HepG2 (cell line): ENCODE measurements at regions not wholly inside any gene's neighbourhood (a gene's known extent, or its start where the extent isn't known, plus 50 kb on each side); places are given as distances from the start of the nearest gene placed in this dataset.

Source experiments
- ATAC-seq: fragments of 200-7000 bp; cut with Tn5 transposase; 3 replicates; pipeline ENCODE4 v1.9.1; 2020; ENCODE audit warnings: mild to moderate bottlenecking, moderate library complexity
- BruUV-seq: library from RNA; stranded (reverse); fragments of 400-500 nt; replicated peaks from 2 replicates; lab custom pipeline; 2021; lab: Mats Ljungman, UMichigan
- CTCF ChIA-PET: fragments of 300-600 bp; formaldehyde crosslinking; extraction: SDS; loops from one replicate; lab custom pipeline; 2021; ENCODE audit warnings: low total read pairs, inconsistent platforms, low intra/inter-chr PET ratio; lab: Yijun Ruan, JAX
- POLR2A ChIA-PET: fragments of 350-600 bp; sonication (Branson Sonifier 250); formaldehyde crosslinking; loops from one replicate; lab custom pipeline; 2020; ENCODE audit warnings: antibody characterized with exemption, inconsistent platforms; lab: Yijun Ruan, JAX
- DNase-seq: peaks from one replicate; pipeline ENCODE4 v3.0.0-alpha.2; 2015; ENCODE audit warnings: low spot score
- FAIRE-seq: peaks from 3 replicates; lab custom pipeline; 2011; peaks lifted over from hg19 to GRCh38; lab: Jason Lieb, UNC
- H2AFZ ChIP-seq: one replicate; pipeline ENCODE4 v1.6.1; 2011; ENCODE audit warnings: low read length, inconsistent platforms
- H3K27ac ChIP-seq: fragments of 300-600 bp; 3 replicates; pipeline ENCODE4 v1.8.0; 2011; ENCODE audit warnings: mixed run types, mild to moderate bottlenecking, mixed read lengths, low read length, inconsistent platforms; ENCODE audit not compliant: insufficient read depth; ENCODE audit errors: extremely low read length
- H3K27me3 ChIP-seq, 2 experiments: fragments of 200-600 bp in 1 of 2; 2 replicates in 1 of 2; 3 replicates in 1 of 2; pipeline versions ENCODE4 v1.6.0 to v1.8.0; 2011; ENCODE audit warnings: low read length in 2 of 2, mild to moderate bottlenecking in 2 of 2, moderate library complexity in 2 of 2, inconsistent platforms in 1 of 2; ENCODE audit not compliant: insufficient read depth in 2 of 2, control insufficient read depth in 1 of 2
- H3K36me3 ChIP-seq, 2 experiments: fragments of 200-600 bp in 1 of 2; replicated peaks in 1 of 2; 2 replicates in 1 of 2; 3 replicates in 1 of 2; pipeline versions ENCODE4 v1.5.1 to v1.8.0; 2011; ENCODE audit warnings: low read length in 2 of 2, inconsistent platforms in 1 of 2; ENCODE audit not compliant: insufficient read depth in 2 of 2, control insufficient read depth in 1 of 2
- H3K4me1 ChIP-seq: 2 replicates; pipeline ENCODE4 v1.5.1; 2012; ENCODE audit warnings: low read length, inconsistent platforms; ENCODE audit not compliant: insufficient read depth
- H3K4me2 ChIP-seq: 2 replicates; pipeline ENCODE4 v1.6.0; 2011; ENCODE audit warnings: low read depth, low read length, inconsistent platforms
- H3K4me3 ChIP-seq, 3 experiments: fragments of 200-600 bp in 1 of 3; sonication (generic), shearing (Covaris generic) in 1 of 3; replicated peaks in 1 of 3; 2 replicates each; pipeline ENCODE4 v1.5.1; 2011 to 2016; ENCODE audit warnings: low read length in 3 of 3, inconsistent platforms in 2 of 3, low read depth in 2 of 3, mild to moderate bottlenecking in 2 of 3, control low read depth in 1 of 3, mixed read lengths in 1 of 3; ENCODE audit not compliant: insufficient read depth in 1 of 3
- H3K79me2 ChIP-seq: one replicate; pipeline ENCODE4 v1.6.1; 2011; ENCODE audit warnings: low read length, inconsistent platforms; ENCODE audit not compliant: insufficient read depth
- H3K9ac ChIP-seq: 2 replicates; pipeline ENCODE4 v1.6.0; 2011; ENCODE audit warnings: mild to moderate bottlenecking, low read depth, low read length, inconsistent platforms; ENCODE audit not compliant: insufficient read depth
- H3K9me3 ChIP-seq: 2 replicates; pipeline ENCODE4 v1.5.1; 2012; ENCODE audit warnings: mild to moderate bottlenecking, low read length
- H4K20me1 ChIP-seq: 2 replicates; pipeline ENCODE4 v1.6.0; 2011; ENCODE audit warnings: inconsistent platforms, mild to moderate bottlenecking, low read length, moderate library complexity; ENCODE audit not compliant: insufficient read depth
- ATAD3A ChIP-seq: sonication (generic); formaldehyde crosslinking; IDR thresholded peaks from 2 replicates; pipeline ENCODE4 v1.4.0; 2020; ENCODE audit warnings: missing genetic modification reagents
- BORCS8-MEF2B ChIP-seq: sonication (generic); formaldehyde crosslinking; IDR thresholded peaks from 2 replicates; pipeline ENCODE4 v1.8.0; 2022; ENCODE audit warnings: mild to moderate bottlenecking, missing genetic modification reagents
- CENPT ChIP-seq: sonication (generic); formaldehyde crosslinking; IDR thresholded peaks from 2 replicates; pipeline ENCODE4 v1.8.0; 2022; ENCODE audit warnings: low read depth, mild to moderate bottlenecking, moderate library complexity, missing genetic modification reagents
- KDM4B ChIP-seq: sonication (generic); formaldehyde crosslinking; IDR thresholded peaks from 2 replicates; pipeline ENCODE4 v1.4.0; 2020; ENCODE audit warnings: missing genetic modification reagents
- KDM6A ChIP-seq: IDR thresholded peaks from 2 replicates; pipeline ENCODE4 v1.6.1; 2016; ENCODE audit warnings: low read depth
- SNAPC5 ChIP-seq: sonication (generic); formaldehyde crosslinking; IDR thresholded peaks from 2 replicates; pipeline ENCODE4 v1.8.1; 2023; ENCODE audit warnings: mild to moderate bottlenecking, missing genetic modification reagents, borderline replicate concordance
- YY1 ChIP-seq: IDR thresholded peaks from 2 replicates; pipeline ENCODE4 v1.6.1; 2011; ENCODE audit warnings: low read length, low read depth, moderate library complexity, mild to moderate bottlenecking; ENCODE audit not compliant: insufficient read depth, insufficient replicate concordance
- ZNF446 ChIP-seq: sonication (generic); formaldehyde crosslinking; IDR thresholded peaks from 2 replicates; pipeline ENCODE4 v1.5.0; 2020; ENCODE audit warnings: mild to moderate bottlenecking, missing genetic modification reagents
- ZSCAN31 ChIP-seq: sonication (generic); formaldehyde crosslinking; IDR thresholded peaks from 2 replicates; pipeline ENCODE4 v1.5.0; 2020; ENCODE audit warnings: low read depth, mild to moderate bottlenecking, missing genetic modification reagents
- WGBS: methylation state at CpG from one replicate; pipeline ENCODE4 v1.1.6; 2017; ENCODE audit warnings: low lambda C conversion rate; 5-methylcytosine and 5-hydroxymethylcytosine counted together
- in situ Hi-C: cut with HindIII; loops from 2 replicates; pipeline ENCODE4 v1.10.0; 2017; ENCODE audit warnings: low pct_unique_long_range_greater_than_20kb; ENCODE audit not compliant: extremely low pct_ligation_motif_present
- intact Hi-C: fragments of 100-400 bp; cut with micrococcal nuclease; formaldehyde crosslinking; loops from one replicate; pipeline ENCODE4 v1.10.0; 2022; ENCODE audit not compliant: unreplicated experiment
- TF ChIP-seq, protein P1 (sequence below): sonication (generic); formaldehyde crosslinking; IDR thresholded peaks from 2 replicates; pipeline ENCODE4 v1.4.0; 2020; ENCODE audit warnings: missing genetic modification reagents, borderline replicate concordance
- TF ChIP-seq, protein P2 (sequence below): sonication (generic); formaldehyde crosslinking; conservative IDR thresholded peaks from 2 replicates; pipeline ENCODE4 v1.4.0; 2020; ENCODE audit warnings: missing genetic modification reagents
- TF ChIP-seq, protein P3 (sequence below): sonication (generic); formaldehyde crosslinking; IDR thresholded peaks from 2 replicates; pipeline ENCODE4 v1.4.0; 2020; ENCODE audit warnings: missing genetic modification reagents
- TF ChIP-seq, protein P4 (sequence below): sonication (generic); formaldehyde crosslinking; IDR thresholded peaks from 2 replicates; pipeline ENCODE4 v1.8.0; 2022; ENCODE audit warnings: mild to moderate bottlenecking, missing genetic modification reagents, borderline replicate concordance

GRCh38 chr4:97142893-97143292 is 1000.4 kb downstream of the STPG2 start (continued):
- TF ChIP-seq ZSCAN31 (CRISPR knock-in tag) (no peak), YY1 (no peak), KDM6A (CRISPR knock-in tag) (no peak)

- H3K27ac ChIP-seq, result no peak overlapping the region
- CTCF ChIA-PET, result no interaction called here
- H3K9me3 ChIP-seq, result peaks cover 3% of the 10 kb centered on the region; the same call in 1 of the 2 replicates
- FAIRE-seq, result no peak
- no peak overlapping the region for H3K9ac ChIP-seq
- WGBS, result 0% methylated on average over 1 of the region's 1 CpG
- H4K20me1 ChIP-seq, result no peaks in the 10 kb centered on the region
- H3K79me2 ChIP-seq, result no peaks in the 10 kb centered on the region
- POLR2A ChIA-PET, result no interaction called here
- H3K4me3 ChIP-seq, result no peak overlapping the region
- intact Hi-C loops (no loop called here), in situ Hi-C loops (no loop called here)
- ATAC-seq, result no peak
- no peaks in the 10 kb centered on the region for H3K36me3 ChIP-seq
- no peak for DNase-seq
- no peaks in the 10 kb centered on the region for H3K4me1 ChIP-seq
- H3K4me2 ChIP-seq, result no peak overlapping the region
- H2AFZ ChIP-seq, result no peak overlapping the region
- TF ChIP-seq KDM4B (CRISPR knock-in tag) (no peak), ZNF446 (no peak), BORCS8-MEF2B (no peak), CENPT (CRISPR knock-in tag) (no peak), ATAD3A (CRISPR knock-in tag) (no peak), SNAPC5 (CRISPR knock-in tag) (no peak)
- TF ChIP-seq, protein P1, sequence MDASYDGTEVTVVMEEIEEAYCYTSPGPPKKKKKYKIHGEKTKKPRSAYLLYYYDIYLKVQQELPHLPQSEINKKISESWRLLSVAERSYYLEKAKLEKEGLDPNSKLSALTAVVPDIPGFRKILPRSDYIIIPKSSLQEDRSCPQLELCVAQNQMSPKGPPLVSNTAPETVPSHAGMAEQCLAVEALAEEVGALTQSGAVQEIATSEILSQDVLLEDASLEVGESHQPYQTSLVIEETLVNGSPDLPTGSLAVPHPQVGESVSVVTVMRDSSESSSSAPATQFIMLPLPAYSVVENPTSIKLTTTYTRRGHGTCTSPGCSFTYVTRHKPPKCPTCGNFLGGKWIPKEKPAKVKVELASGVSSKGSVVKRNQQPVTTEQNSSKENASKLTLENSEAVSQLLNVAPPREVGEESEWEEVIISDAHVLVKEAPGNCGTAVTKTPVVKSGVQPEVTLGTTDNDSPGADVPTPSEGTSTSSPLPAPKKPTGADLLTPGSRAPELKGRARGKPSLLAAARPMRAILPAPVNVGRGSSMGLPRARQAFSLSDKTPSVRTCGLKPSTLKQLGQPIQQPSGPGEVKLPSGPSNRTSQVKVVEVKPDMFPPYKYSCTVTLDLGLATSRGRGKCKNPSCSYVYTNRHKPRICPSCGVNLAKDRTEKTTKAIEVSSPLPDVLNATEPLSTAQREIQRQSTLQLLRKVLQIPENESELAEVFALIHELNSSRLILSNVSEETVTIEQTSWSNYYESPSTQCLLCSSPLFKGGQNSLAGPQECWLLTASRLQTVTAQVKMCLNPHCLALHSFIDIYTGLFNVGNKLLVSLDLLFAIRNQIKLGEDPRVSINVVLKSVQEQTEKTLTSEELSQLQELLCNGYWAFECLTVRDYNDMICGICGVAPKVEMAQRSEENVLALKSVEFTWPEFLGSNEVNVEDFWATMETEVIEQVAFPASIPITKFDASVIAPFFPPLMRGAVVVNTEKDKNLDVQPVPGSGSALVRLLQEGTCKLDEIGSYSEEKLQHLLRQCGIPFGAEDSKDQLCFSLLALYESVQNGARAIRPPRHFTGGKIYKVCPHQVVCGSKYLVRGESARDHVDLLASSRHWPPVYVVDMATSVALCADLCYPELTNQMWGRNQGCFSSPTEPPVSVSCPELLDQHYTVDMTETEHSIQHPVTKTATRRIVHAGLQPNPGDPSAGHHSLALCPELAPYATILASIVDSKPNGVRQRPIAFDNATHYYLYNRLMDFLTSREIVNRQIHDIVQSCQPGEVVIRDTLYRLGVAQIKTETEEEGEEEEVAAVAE (CRISPR knock-in tag), result no peak
- TF ChIP-seq, protein P2, sequence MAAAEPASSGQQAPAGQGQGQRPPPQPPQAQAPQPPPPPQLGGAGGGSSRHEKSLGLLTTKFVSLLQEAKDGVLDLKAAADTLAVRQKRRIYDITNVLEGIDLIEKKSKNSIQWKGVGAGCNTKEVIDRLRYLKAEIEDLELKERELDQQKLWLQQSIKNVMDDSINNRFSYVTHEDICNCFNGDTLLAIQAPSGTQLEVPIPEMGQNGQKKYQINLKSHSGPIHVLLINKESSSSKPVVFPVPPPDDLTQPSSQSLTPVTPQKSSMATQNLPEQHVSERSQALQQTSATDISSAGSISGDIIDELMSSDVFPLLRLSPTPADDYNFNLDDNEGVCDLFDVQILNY, result no peak
- TF ChIP-seq, protein P3, sequence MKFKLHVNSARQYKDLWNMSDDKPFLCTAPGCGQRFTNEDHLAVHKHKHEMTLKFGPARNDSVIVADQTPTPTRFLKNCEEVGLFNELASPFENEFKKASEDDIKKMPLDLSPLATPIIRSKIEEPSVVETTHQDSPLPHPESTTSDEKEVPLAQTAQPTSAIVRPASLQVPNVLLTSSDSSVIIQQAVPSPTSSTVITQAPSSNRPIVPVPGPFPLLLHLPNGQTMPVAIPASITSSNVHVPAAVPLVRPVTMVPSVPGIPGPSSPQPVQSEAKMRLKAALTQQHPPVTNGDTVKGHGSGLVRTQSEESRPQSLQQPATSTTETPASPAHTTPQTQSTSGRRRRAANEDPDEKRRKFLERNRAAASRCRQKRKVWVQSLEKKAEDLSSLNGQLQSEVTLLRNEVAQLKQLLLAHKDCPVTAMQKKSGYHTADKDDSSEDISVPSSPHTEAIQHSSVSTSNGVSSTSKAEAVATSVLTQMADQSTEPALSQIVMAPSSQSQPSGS (CRISPR knock-in tag), result no peak
- TF ChIP-seq, protein P4, sequence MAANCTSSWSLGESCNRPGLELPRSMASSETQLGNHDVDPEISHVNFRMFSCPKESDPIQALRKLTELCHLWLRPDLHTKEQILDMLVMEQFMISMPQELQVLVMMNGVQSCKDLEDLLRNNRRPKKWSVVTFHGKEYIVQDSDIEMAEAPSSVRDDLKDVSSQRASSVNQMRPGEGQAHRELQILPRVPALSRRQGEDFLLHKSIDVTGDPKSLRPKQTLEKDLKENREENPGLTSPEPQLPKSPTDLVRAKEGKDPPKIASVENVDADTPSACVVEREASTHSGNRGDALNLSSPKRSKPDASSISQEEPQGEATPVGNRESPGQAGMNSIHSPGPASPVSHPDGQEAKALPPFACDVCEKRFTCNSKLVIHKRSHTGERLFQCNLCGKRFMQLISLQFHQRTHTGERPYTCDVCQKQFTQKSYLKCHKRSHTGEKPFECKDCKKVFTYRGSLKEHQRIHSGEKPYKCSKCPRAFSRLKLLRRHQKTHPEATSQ (CRISPR knock-in tag), result no peak
- no peaks in the 10 kb centered on the region for H3K27me3 ChIP-seq
- no TSS peak for BruUV-seq
Measured at GRCh38 chr4:97144199-97144598, 999.1 kb downstream of the STPG2 start.
